ENCODE measurements at regions not wholly inside any gene's neighbourhood (a gene's known extent, or its start where the extent isn't known, plus 50 kb on each side); places are given as distances from the start of the nearest gene placed in this dataset.

GRCh38 chr11:104728927-104729326 is 169.3 kb downstream of the CASP12 start:
- TF ChIP-seq POLR2AphosphoS5 (IDR thresholded peaks at IDR 0.05; ENCODE audit: low read depth, low read length) (no peak), POLR2A (IDR thresholded peaks at IDR 0.05; ENCODE audit: low read depth, low read length) (no peak), TAF1 (IDR thresholded peaks at IDR 0.05; ENCODE audit: low read depth, low read length) (no peak), POU2F2 (IDR thresholded peaks at IDR 0.05; ENCODE audit: low read depth, low read length) (no peak)

Measured in GM12891 (cell line).